GM18868 (cell line): ENCODE measurements at regions not wholly inside any gene's neighbourhood (a gene's known extent, or its start where the extent isn't known, plus 50 kb on each side); places are given as distances from the start of the nearest gene placed in this dataset.

Experiments used
- ATAC-seq: cut with Tn5 transposase; IDR thresholded peaks from one replicate; pipeline ENCODE4 v1.9.1; 2021; ENCODE audit warnings: mild to moderate bottlenecking, moderate library complexity; ENCODE audit not compliant: unreplicated experiment

GRCh38 chr11:20251496-20251895, 91.2 kb upstream of the DBX1 start:
- ATAC-seq: no peak

- no peak for ATAC-seq
These were observed 90.5 kb upstream of the DBX1 start for GRCh38 chr11:20250644-20251247.

- ATAC-seq: no peak
These were observed 89.5 kb upstream of the DBX1 start for GRCh38 chr11:20249796-20250195.

GRCh38 chr11:20249378-20249777, 89.1 kb upstream of the DBX1 start:
- no peak for ATAC-seq

- no peak for ATAC-seq
These were observed 88.6 kb upstream of the DBX1 start for GRCh38 chr11:20248871-20249270.

GRCh38 chr11:20248121-20248772, 88.0 kb upstream of the DBX1 start:
- no peak for ATAC-seq

GRCh38 chr11:20247591-20248007, 87.3 kb upstream of the DBX1 start:
- no peak for ATAC-seq

- ATAC-seq: no peak
These were observed 83.7 kb upstream of the DBX1 start for GRCh38 chr11:20243974-20244373.

- ATAC-seq: no peak
These were observed 78.4 kb upstream of the DBX1 start for GRCh38 chr11:20238712-20239111.

- no peak for ATAC-seq
These were observed 74.9 kb upstream of the DBX1 start for GRCh38 chr11:20235164-20235563.

- ATAC-seq: no peak
These were observed 67.4 kb upstream of the DBX1 start for GRCh38 chr11:20227631-20228030.

- no peak for ATAC-seq
These were observed 66.7 kb upstream of the DBX1 start for GRCh38 chr11:20226933-20227332.

- ATAC-seq: no peak
These were observed 61.3 kb upstream of the DBX1 start for GRCh38 chr11:20221566-20221965.

GRCh38 chr11:20213790-20214189, 53.5 kb upstream of the DBX1 start:
- no peak for ATAC-seq

GRCh38 chr11:20211691-20212090, 51.4 kb upstream of the DBX1 start:
- no peak for ATAC-seq
